ES-I3 (cell line): ENCODE measurements at regions not wholly inside any gene's neighbourhood (a gene's known extent, or its start where the extent isn't known, plus 50 kb on each side); places are given as distances from the start of the nearest gene placed in this dataset.

Source experiments
- H3K36me3 ChIP-seq: 2 replicates; pipeline ENCODE4 v1.6.1; 2013; ENCODE audit warnings: mild to moderate bottlenecking, low read length, control low read depth, moderate library complexity; ENCODE audit not compliant: insufficient read depth
- H3K4me1 ChIP-seq: 2 replicates; pipeline ENCODE4 v1.6.1; 2013; ENCODE audit warnings: mild to moderate bottlenecking, control low read depth, low read length; ENCODE audit not compliant: insufficient read depth
- H3K9ac ChIP-seq: 2 replicates; pipeline ENCODE4 v1.6.1; 2013; ENCODE audit warnings: low read depth, mild to moderate bottlenecking, low read length, moderate library complexity
- H3K9me3 ChIP-seq: 2 replicates; pipeline ENCODE4 v1.6.1; 2013; ENCODE audit warnings: mild to moderate bottlenecking, low read length, moderate library complexity; ENCODE audit not compliant: control insufficient read depth, insufficient read depth

GRCh38 chr4:13876131-13876530 lies 248.6 kb upstream of the BOD1L1 start:
- Histone ChIP-seq H3K4me1 (no peaks in the 10 kb centered on the region), H3K36me3 (no peaks in the 10 kb centered on the region), H3K9me3 (no peaks in the 10 kb centered on the region), H3K9ac (no peak overlapping the region)

- Histone ChIP-seq H3K4me1 (no peaks in the 10 kb centered on the region), H3K9ac (no peak overlapping the region), H3K36me3 (no peaks in the 10 kb centered on the region), H3K9me3 (no peaks in the 10 kb centered on the region)
Observed at GRCh38 chr4:13876940-13877339, 249.4 kb upstream of the BOD1L1 start.

DNA sequence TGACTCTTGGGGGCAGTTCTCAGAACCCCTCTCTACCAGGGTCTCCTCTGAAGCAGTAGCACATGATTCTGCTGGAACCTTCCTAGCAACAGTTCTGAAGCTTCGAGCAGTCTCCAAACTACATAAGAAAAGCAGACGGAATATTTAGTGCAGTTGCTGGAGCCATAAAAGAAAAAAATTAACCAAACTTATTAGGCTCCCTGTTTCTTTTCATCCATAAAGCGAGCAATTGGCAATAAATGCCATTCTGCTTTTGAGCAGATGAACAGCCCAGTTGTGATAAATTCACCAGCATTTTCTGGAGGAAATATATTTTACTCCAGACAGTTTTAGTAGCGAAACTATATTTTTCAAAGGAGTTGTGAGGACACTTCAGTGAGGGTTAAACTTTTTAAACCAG lies 250.1 kb upstream of the BOD1L1 start:
- no peak overlapping the region for H3K9ac ChIP-seq
- H3K36me3 ChIP-seq = no peaks in the 10 kb centered on the region
- H3K4me1 ChIP-seq = no peaks in the 10 kb centered on the region
- H3K9me3 ChIP-seq = no peaks in the 10 kb centered on the region

DNA sequence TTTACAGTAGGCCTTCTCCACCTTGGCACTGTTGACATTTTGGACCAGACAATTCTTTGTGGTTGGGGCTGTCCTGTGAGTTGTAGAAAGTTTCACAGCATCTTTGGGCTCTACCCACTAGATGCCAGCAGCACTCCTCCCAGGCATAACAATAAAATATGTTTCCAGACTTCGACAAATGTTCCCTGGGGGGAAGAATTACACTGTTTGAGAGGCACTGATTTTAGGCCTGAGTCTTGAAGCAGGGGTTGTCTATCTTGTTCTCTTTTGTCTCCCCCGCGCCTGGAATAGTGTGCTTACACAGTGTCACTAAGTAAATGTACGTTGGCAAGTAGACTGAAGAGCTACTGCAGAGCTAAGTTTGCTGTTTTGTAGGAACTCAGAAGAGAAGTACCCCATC lies 254.4 kb upstream of the BOD1L1 start:
- H3K9me3 ChIP-seq = no peaks in the 10 kb centered on the region
- H3K36me3 ChIP-seq = no peaks in the 10 kb centered on the region
- H3K4me1 ChIP-seq = no peaks in the 10 kb centered on the region
- H3K9ac ChIP-seq = no peak overlapping the region

- no peaks in the 10 kb centered on the region for H3K36me3 ChIP-seq
- no peaks in the 10 kb centered on the region for H3K9me3 ChIP-seq
- 0 out of 2 replicates have a peak, but pooled peaks cover 1% of the 10 kb centered on the region for H3K4me1 ChIP-seq
- no peak overlapping the region for H3K9ac ChIP-seq
Observed at GRCh38 chr4:13887010-13887409, 259.5 kb upstream of the BOD1L1 start.

DNA sequence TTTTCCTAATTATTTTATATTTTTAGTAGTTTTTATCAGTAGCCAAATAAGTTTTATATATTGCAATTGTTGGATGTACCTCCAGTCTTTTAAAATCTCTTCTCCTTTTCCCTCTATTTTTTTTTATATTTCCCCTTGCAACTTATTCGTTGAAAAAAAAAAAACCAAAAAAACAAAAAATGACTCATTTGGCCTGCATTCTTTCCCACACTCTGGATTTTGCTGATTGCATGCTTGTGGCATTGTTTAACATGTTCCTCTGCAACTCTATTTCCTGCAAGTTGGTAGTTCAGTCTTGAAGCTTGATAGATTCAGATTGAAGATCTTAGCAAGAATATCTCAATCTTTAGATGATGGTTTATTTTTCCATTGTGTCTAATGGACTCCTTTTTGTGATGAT lies 260.6 kb upstream of the BOD1L1 start:
- Histone ChIP-seq H3K9me3 (no peaks in the 10 kb centered on the region), H3K36me3 (no peaks in the 10 kb centered on the region), H3K9ac (no peak overlapping the region), H3K4me1 (peaks cover 6% of the 10 kb centered on the region; the same call in 1 of the 2 replicates)

- Histone ChIP-seq H3K36me3 (no peaks in the 10 kb centered on the region), H3K9me3 (no peaks in the 10 kb centered on the region), H3K9ac (no peak overlapping the region), H3K4me1 (peaks cover 6% of the 10 kb centered on the region; the same call in 1 of the 2 replicates)
Observed at GRCh38 chr4:13891544-13891939, 264.0 kb upstream of the BOD1L1 start.

DNA sequence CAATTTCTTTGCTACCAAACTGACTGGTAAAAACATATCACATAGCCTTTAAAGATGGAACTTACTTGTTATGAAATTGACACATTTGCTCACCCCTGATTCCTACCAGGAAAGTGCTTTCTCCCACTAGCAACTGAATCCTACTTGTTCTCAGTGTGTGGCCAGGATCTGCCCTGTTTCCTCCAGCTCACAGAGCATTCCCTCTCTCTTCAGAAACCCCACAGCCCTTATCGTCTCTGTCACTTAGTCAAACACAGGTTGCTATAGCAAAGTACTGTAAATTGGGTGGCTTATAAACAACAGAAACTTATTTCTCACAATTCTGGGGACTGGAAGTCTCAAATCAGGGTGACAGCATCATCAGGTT lies 265.2 kb upstream of the BOD1L1 start:
- no peaks in the 10 kb centered on the region for H3K36me3 ChIP-seq
- no peaks in the 10 kb centered on the region for H3K9me3 ChIP-seq
- no peak overlapping the region for H3K9ac ChIP-seq
- H3K4me1 ChIP-seq = peaks cover 6% of the 10 kb centered on the region; the same call in 1 of the 2 replicates

GRCh38 chr4:13893211-13893610 lies 265.7 kb upstream of the BOD1L1 start:
- Histone ChIP-seq H3K9me3 (no peaks in the 10 kb centered on the region), H3K9ac (no peak overlapping the region), H3K4me1 (peaks cover 6% of the 10 kb centered on the region; the same call in 1 of the 2 replicates), H3K36me3 (no peaks in the 10 kb centered on the region)

- no peak overlapping the region for H3K9ac ChIP-seq
- no peaks in the 10 kb centered on the region for H3K9me3 ChIP-seq
- H3K4me1 ChIP-seq = peaks cover 6% of the 10 kb centered on the region; the same call in 1 of the 2 replicates
- H3K36me3 ChIP-seq = no peaks in the 10 kb centered on the region
Observed at GRCh38 chr4:13893987-13894386, 266.5 kb upstream of the BOD1L1 start.

DNA sequence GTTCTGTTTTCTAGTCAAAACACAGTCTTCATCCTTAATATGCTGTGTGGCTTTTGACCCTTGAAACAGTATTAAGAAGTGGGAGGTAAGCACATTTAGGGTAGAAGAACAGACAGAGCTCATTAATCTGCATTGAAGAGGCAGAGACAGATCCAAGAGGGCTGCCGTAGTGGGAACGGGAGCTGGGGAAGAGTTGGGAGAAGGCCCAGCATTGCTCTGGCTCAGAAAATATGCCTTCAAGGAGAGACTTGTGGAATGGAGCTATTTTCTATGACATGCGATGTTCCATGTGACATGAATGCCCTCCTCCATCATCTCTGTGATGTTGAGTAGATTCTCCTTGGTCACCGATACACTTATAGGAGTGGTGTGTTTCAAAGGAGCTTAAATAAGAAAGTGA lies 273.3 kb upstream of the BOD1L1 start:
- H3K36me3 ChIP-seq = no peaks in the 10 kb centered on the region
- no peak overlapping the region for H3K9ac ChIP-seq
- peaks cover 3% of the 10 kb centered on the region; the same call in 1 of the 2 replicates for H3K4me1 ChIP-seq
- no peaks in the 10 kb centered on the region for H3K9me3 ChIP-seq

- H3K9ac ChIP-seq = no peak overlapping the region
- H3K36me3 ChIP-seq = no peaks in the 10 kb centered on the region
- H3K4me1 ChIP-seq = peaks cover 7% of the 10 kb centered on the region
- no peaks in the 10 kb centered on the region for H3K9me3 ChIP-seq
Observed at GRCh38 chr4:13902146-13902545, 274.6 kb upstream of the BOD1L1 start.

- H3K4me1 ChIP-seq = peaks cover 14% of the 10 kb centered on the region
- no peak overlapping the region for H3K9ac ChIP-seq
- H3K36me3 ChIP-seq = no peaks in the 10 kb centered on the region
- no peaks in the 10 kb centered on the region for H3K9me3 ChIP-seq
Observed at GRCh38 chr4:13903061-13903460, 275.5 kb upstream of the BOD1L1 start.

- peaks cover 14% of the 10 kb centered on the region for H3K4me1 ChIP-seq
Observed at GRCh38 chr4:13903901-13904300, 276.4 kb upstream of the BOD1L1 start.

DNA sequence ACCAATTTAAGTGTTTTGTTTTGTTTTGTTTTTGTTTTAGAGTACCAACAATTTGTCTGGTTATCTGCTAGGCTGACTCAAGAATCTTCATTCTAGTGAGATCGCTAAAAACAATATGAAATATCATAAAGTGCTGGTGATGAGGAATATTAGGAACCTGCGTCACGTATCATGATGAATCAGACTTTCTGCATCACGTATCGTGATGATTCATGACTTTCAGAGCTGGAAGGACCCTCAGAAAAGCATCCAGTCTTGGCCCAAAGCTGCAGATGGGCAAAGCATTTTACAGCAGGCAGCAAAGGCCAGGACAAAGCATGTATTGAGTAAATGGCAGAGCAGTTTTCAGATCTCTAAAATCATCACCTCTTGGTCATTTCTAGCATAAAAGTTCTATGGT lies 278.0 kb upstream of the BOD1L1 start:
- H3K36me3 ChIP-seq = no peaks in the 10 kb centered on the region
- no peak overlapping the region for H3K9ac ChIP-seq
- H3K9me3 ChIP-seq = no peaks in the 10 kb centered on the region
- peaks cover 14% of the 10 kb centered on the region for H3K4me1 ChIP-seq

More at GRCh38 chr4:13903901-13904300, 276.4 kb upstream of the BOD1L1 start:
- Histone ChIP-seq H3K9ac (no peak overlapping the region), H3K9me3 (no peaks in the 10 kb centered on the region), H3K36me3 (no peaks in the 10 kb centered on the region)

GRCh38 chr4:13906727-13907126 lies 279.2 kb upstream of the BOD1L1 start:
- peaks cover 14% of the 10 kb centered on the region for H3K4me1 ChIP-seq
- H3K9me3 ChIP-seq = no peaks in the 10 kb centered on the region
- H3K9ac ChIP-seq = no peak overlapping the region
- H3K36me3 ChIP-seq = no peaks in the 10 kb centered on the region
